HepG2 (cell line): ENCODE measurements at regions not wholly inside any gene's neighbourhood (a gene's known extent, or its start where the extent isn't known, plus 50 kb on each side); places are given as distances from the start of the nearest gene placed in this dataset.

Experiments used
- ATAC-seq: fragments of 200-7000 bp; cut with Tn5 transposase; 3 replicates; pipeline ENCODE4 v1.9.1; 2020; ENCODE audit warnings: mild to moderate bottlenecking, moderate library complexity
- BruUV-seq: library from RNA; stranded (reverse); fragments of 400-500 nt; replicated peaks from 2 replicates; lab custom pipeline; 2021; lab: Mats Ljungman, UMichigan
- CTCF ChIA-PET: fragments of 300-600 bp; formaldehyde crosslinking; extraction: SDS; loops from one replicate; lab custom pipeline; 2021; ENCODE audit warnings: low total read pairs, inconsistent platforms, low intra/inter-chr PET ratio; lab: Yijun Ruan, JAX
- POLR2A ChIA-PET: fragments of 350-600 bp; sonication (Branson Sonifier 250); formaldehyde crosslinking; loops from one replicate; lab custom pipeline; 2020; ENCODE audit warnings: antibody characterized with exemption, inconsistent platforms; lab: Yijun Ruan, JAX
- DNase-seq: peaks from one replicate; pipeline ENCODE4 v3.0.0-alpha.2; 2015; ENCODE audit warnings: low spot score
- FAIRE-seq: peaks from 3 replicates; lab custom pipeline; 2011; peaks lifted over from hg19 to GRCh38; lab: Jason Lieb, UNC
- H2AFZ ChIP-seq: one replicate; pipeline ENCODE4 v1.6.1; 2011; ENCODE audit warnings: low read length, inconsistent platforms
- H3K27ac ChIP-seq: fragments of 300-600 bp; 3 replicates; pipeline ENCODE4 v1.8.0; 2011; ENCODE audit warnings: mixed run types, mild to moderate bottlenecking, mixed read lengths, low read length, inconsistent platforms; ENCODE audit not compliant: insufficient read depth; ENCODE audit errors: extremely low read length
- H3K27me3 ChIP-seq, 2 experiments: fragments of 200-600 bp in 1 of 2; 2 replicates in 1 of 2; 3 replicates in 1 of 2; pipeline versions ENCODE4 v1.6.0 to v1.8.0; 2011; ENCODE audit warnings: low read length in 2 of 2, mild to moderate bottlenecking in 2 of 2, moderate library complexity in 2 of 2, inconsistent platforms in 1 of 2; ENCODE audit not compliant: insufficient read depth in 2 of 2, control insufficient read depth in 1 of 2
- H3K36me3 ChIP-seq, 2 experiments: fragments of 200-600 bp in 1 of 2; replicated peaks in 1 of 2; 2 replicates in 1 of 2; 3 replicates in 1 of 2; pipeline versions ENCODE4 v1.5.1 to v1.8.0; 2011; ENCODE audit warnings: low read length in 2 of 2, inconsistent platforms in 1 of 2; ENCODE audit not compliant: insufficient read depth in 2 of 2, control insufficient read depth in 1 of 2
- H3K4me1 ChIP-seq: 2 replicates; pipeline ENCODE4 v1.5.1; 2012; ENCODE audit warnings: low read length, inconsistent platforms; ENCODE audit not compliant: insufficient read depth
- H3K4me2 ChIP-seq: 2 replicates; pipeline ENCODE4 v1.6.0; 2011; ENCODE audit warnings: low read depth, low read length, inconsistent platforms
- H3K4me3 ChIP-seq, 3 experiments: fragments of 200-600 bp in 1 of 3; sonication (generic), shearing (Covaris generic) in 1 of 3; replicated peaks in 1 of 3; 2 replicates each; pipeline ENCODE4 v1.5.1; 2011 to 2016; ENCODE audit warnings: low read length in 3 of 3, inconsistent platforms in 2 of 3, low read depth in 2 of 3, mild to moderate bottlenecking in 2 of 3, control low read depth in 1 of 3, mixed read lengths in 1 of 3; ENCODE audit not compliant: insufficient read depth in 1 of 3
- H3K79me2 ChIP-seq: one replicate; pipeline ENCODE4 v1.6.1; 2011; ENCODE audit warnings: low read length, inconsistent platforms; ENCODE audit not compliant: insufficient read depth
- H3K9ac ChIP-seq: 2 replicates; pipeline ENCODE4 v1.6.0; 2011; ENCODE audit warnings: mild to moderate bottlenecking, low read depth, low read length, inconsistent platforms; ENCODE audit not compliant: insufficient read depth
- H3K9me3 ChIP-seq: 2 replicates; pipeline ENCODE4 v1.5.1; 2012; ENCODE audit warnings: mild to moderate bottlenecking, low read length
- H4K20me1 ChIP-seq: 2 replicates; pipeline ENCODE4 v1.6.0; 2011; ENCODE audit warnings: inconsistent platforms, mild to moderate bottlenecking, low read length, moderate library complexity; ENCODE audit not compliant: insufficient read depth
- ARID2 ChIP-seq: sonication (generic); formaldehyde crosslinking; IDR thresholded peaks from 2 replicates; pipeline ENCODE4 v1.8.1; 2022; ENCODE audit warnings: mild to moderate bottlenecking, missing genetic modification reagents, borderline replicate concordance
- GATA4 ChIP-seq: sonication (generic); IDR thresholded peaks from 2 replicates; pipeline ENCODE4 v1.6.1; 2016; ENCODE audit warnings: antibody characterized with exemption, low read depth, borderline replicate concordance
- GATAD1 ChIP-seq: IDR thresholded peaks from 2 replicates; pipeline ENCODE4 v1.6.1; 2016; ENCODE audit warnings: missing genetic modification reagents, missing compliant biosample characterization
- HOXA3 ChIP-seq: sonication (generic); formaldehyde crosslinking; IDR thresholded peaks from 2 replicates; pipeline ENCODE4 v1.5.0; 2020; ENCODE audit warnings: missing genetic modification reagents
- LBX2 ChIP-seq: sonication (generic); formaldehyde crosslinking; IDR thresholded peaks from 2 replicates; pipeline ENCODE4 v1.5.0; 2020; ENCODE audit warnings: missing genetic modification reagents, mild to moderate bottlenecking, borderline replicate concordance
- MLX ChIP-seq: IDR thresholded peaks from 2 replicates; pipeline ENCODE4 v1.6.1; 2016
- MYNN ChIP-seq: sonication (generic); formaldehyde crosslinking; IDR thresholded peaks from 2 replicates; pipeline ENCODE4 v1.4.0; 2020; ENCODE audit warnings: mild to moderate bottlenecking, low read depth, missing genetic modification reagents
- NCOA1 ChIP-seq: sonication (generic); formaldehyde crosslinking; IDR thresholded peaks from 2 replicates; pipeline ENCODE4 v1.9.0; 2021; ENCODE audit warnings: missing genetic modification reagents
- PATZ1 ChIP-seq: sonication (generic); formaldehyde crosslinking; IDR thresholded peaks from 2 replicates; pipeline ENCODE4 v1.4.0; 2020; ENCODE audit warnings: missing genetic modification reagents
- PHB2 ChIP-seq: fragments of 450-650 bp; IDR thresholded peaks from 2 replicates; pipeline ENCODE4 v1.6.1; 2018; ENCODE audit not compliant: partially characterized antibody
- SATB2 ChIP-seq: sonication (generic); formaldehyde crosslinking; IDR thresholded peaks from 2 replicates; pipeline ENCODE4 v1.5.0; 2020; ENCODE audit warnings: missing genetic modification reagents
- SOX5 ChIP-seq: IDR thresholded peaks from 2 replicates; pipeline ENCODE4 v1.6.1; 2016; ENCODE audit warnings: borderline replicate concordance
- SP140L ChIP-seq: sonication (generic); formaldehyde crosslinking; IDR thresholded peaks from 2 replicates; pipeline ENCODE4 v1.4.0; 2020; ENCODE audit warnings: missing genetic modification reagents, borderline replicate concordance
- TBL1XR1 ChIP-seq: fragments of 150-350 bp; IDR thresholded peaks from 2 replicates; pipeline ENCODE4 v1.6.1; 2014; ENCODE audit warnings: borderline replicate concordance, low read length; ENCODE audit not compliant: partially characterized antibody
- ZBTB1 ChIP-seq: sonication (generic); formaldehyde crosslinking; IDR thresholded peaks from 2 replicates; pipeline ENCODE4 v1.4.0; 2020; ENCODE audit warnings: missing genetic modification reagents, borderline replicate concordance
- ZHX2 ChIP-seq, 2 experiments: sonication (generic) in 1 of 2; formaldehyde crosslinking in 1 of 2; IDR thresholded peaks; 2 replicates each; pipeline versions ENCODE4 v1.6.1 to v1.9.0; 2014 to 2022; ENCODE audit warnings: antibody characterized with exemption in 1 of 2, borderline replicate concordance in 1 of 2, inconsistent platforms in 1 of 2, low read depth in 1 of 2, missing genetic modification reagents in 1 of 2
- WGBS: methylation state at CpG from one replicate; pipeline ENCODE4 v1.1.6; 2017; ENCODE audit warnings: low lambda C conversion rate; 5-methylcytosine and 5-hydroxymethylcytosine counted together
- in situ Hi-C: cut with HindIII; loops from 2 replicates; pipeline ENCODE4 v1.10.0; 2017; ENCODE audit warnings: low pct_unique_long_range_greater_than_20kb; ENCODE audit not compliant: extremely low pct_ligation_motif_present
- intact Hi-C: fragments of 100-400 bp; cut with micrococcal nuclease; formaldehyde crosslinking; loops from one replicate; pipeline ENCODE4 v1.10.0; 2022; ENCODE audit not compliant: unreplicated experiment

- TF ChIP-seq ZHX2 (IDR thresholded peaks at IDR 0.05; ENCODE audit: low read depth) = no peak
- no peak for TF ChIP-seq ZHX2 (CRISPR knock-in tag; IDR thresholded peaks at IDR 0.05; ENCODE audit: borderline replicate concordance)
- TF ChIP-seq HOXA3 (CRISPR knock-in tag) = no peak
Observed at GRCh38 chr16:62711797-62712196, 675.6 kb upstream of the CDH8 start (continued).

GRCh38 chr16:62709794-62710193 lies 673.6 kb upstream of the CDH8 start:
- Histone ChIP-seq H3K4me2 (no peak overlapping the region), H3K4me3 (no peak overlapping the region), H3K27ac (no peak overlapping the region), H4K20me1 (no peaks in the 10 kb centered on the region), H3K4me1 (no peaks in the 10 kb centered on the region), H3K9me3 (peaks cover 91% of the 10 kb centered on the region), H3K36me3 (no peaks in the 10 kb centered on the region), H3K79me2 (no peaks in the 10 kb centered on the region), H2AFZ (no peak overlapping the region), H3K27me3 (no peaks in the 10 kb centered on the region)
- intact Hi-C loops (no loop called here), in situ Hi-C loops (no loop called here)
- DNase-seq (no peak), ATAC-seq (no peak), FAIRE-seq (no peak)
- POLR2A ChIA-PET = no interaction called here
- no TSS peak for BruUV-seq
- WGBS = 34% methylated on average over 8 of the region's 8 CpGs
- TF ChIP-seq SATB2 (CRISPR knock-in tag) (no peak), MLX (CRISPR knock-in tag) (no peak), ARID2 (CRISPR knock-in tag) (no peak), GATAD1 (CRISPR knock-in tag) (no peak), TBL1XR1 (no peak), ZBTB1 (CRISPR knock-in tag) (no peak), PHB2 (no peak), MYNN (CRISPR knock-in tag) (no peak), SOX5 (CRISPR knock-in tag) (no peak), NCOA1 (CRISPR knock-in tag) (no peak), GATA4 (no peak), LBX2 (CRISPR knock-in tag) (no peak), PATZ1 (CRISPR knock-in tag) (no peak), SP140L (CRISPR knock-in tag) (no peak)
- TF ChIP-seq, all 625 proteins: peak for 0
- no peak overlapping the region for H3K9ac ChIP-seq
- CTCF ChIA-PET = no interaction called here
